ENCODE measurements at regions not wholly inside any gene's neighbourhood (a gene's known extent, or its start where the extent isn't known, plus 50 kb on each side); places are given as distances from the start of the nearest gene placed in this dataset.

DNA sequence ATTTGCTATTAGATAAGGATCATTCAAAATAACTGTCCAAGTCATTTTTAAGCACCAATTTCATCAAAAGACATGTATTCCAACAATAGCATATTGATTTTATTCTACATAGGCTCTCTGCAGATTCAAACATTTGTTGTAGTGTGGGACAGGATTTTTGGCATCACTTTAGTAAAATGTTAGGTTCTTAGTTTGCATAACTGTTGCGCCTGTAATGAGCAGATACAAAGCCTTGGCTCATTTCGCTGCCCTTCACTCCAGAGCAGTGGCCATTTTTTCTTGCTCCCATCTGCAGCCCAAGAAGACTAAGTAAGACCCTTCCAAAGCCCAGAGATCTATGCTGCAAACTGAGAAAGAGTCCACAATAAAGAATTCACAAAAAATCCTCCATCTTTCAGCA, 446.0 kb upstream of the MPDZ start:
- Histone ChIP-seq H3K4me2 (ENCODE audit: low read depth, low read length) (no peak overlapping the region), H3K79me2 (ENCODE audit: low read length) (no peaks in the 10 kb centered on the region), H3K9me2 (replicated peaks; ENCODE audit: insufficient read depth, low read length) (no peaks in the 10 kb centered on the region), H3K4me3 (ENCODE audit: low read length) (no peak overlapping the region), H2AFZ (ENCODE audit: low read length) (no peak overlapping the region), H3K27ac (ENCODE audit: low read length) (no peak overlapping the region), H3F3A (ENCODE audit: insufficient read depth, low read length) (no peaks in the 10 kb centered on the region), H4K20me1 (ENCODE audit: insufficient read depth, low read length) (no peaks in the 10 kb centered on the region), H3K27me3 (replicated peaks; ENCODE audit: insufficient read depth, low read length) (no peaks in the 10 kb centered on the region), H3K4me1 (ENCODE audit: low read length) (no peaks in the 10 kb centered on the region), H3K9me3 (replicated peaks; ENCODE audit: insufficient read depth, low read length) (no peaks in the 10 kb centered on the region), H3K36me3 (replicated peaks; ENCODE audit: insufficient read depth, low read length) (no peaks in the 10 kb centered on the region), H3K9ac (ENCODE audit: low read length) (no peak overlapping the region)
- no peak for DNase-seq
- TF ChIP-seq EZH2 (optimal IDR thresholded peaks at IDR 0.05; ENCODE audit: low read depth, low read length) = no peak
- TF ChIP-seq EZH2phosphoT487 (IDR thresholded peaks at IDR 0.05; ENCODE audit: low read length) = no peak
- TF ChIP-seq, protein P1, sequence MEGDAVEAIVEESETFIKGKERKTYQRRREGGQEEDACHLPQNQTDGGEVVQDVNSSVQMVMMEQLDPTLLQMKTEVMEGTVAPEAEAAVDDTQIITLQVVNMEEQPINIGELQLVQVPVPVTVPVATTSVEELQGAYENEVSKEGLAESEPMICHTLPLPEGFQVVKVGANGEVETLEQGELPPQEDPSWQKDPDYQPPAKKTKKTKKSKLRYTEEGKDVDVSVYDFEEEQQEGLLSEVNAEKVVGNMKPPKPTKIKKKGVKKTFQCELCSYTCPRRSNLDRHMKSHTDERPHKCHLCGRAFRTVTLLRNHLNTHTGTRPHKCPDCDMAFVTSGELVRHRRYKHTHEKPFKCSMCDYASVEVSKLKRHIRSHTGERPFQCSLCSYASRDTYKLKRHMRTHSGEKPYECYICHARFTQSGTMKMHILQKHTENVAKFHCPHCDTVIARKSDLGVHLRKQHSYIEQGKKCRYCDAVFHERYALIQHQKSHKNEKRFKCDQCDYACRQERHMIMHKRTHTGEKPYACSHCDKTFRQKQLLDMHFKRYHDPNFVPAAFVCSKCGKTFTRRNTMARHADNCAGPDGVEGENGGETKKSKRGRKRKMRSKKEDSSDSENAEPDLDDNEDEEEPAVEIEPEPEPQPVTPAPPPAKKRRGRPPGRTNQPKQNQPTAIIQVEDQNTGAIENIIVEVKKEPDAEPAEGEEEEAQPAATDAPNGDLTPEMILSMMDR (IDR thresholded peaks at IDR 0.05; ENCODE audit: low read length) = no peak

DNA sequence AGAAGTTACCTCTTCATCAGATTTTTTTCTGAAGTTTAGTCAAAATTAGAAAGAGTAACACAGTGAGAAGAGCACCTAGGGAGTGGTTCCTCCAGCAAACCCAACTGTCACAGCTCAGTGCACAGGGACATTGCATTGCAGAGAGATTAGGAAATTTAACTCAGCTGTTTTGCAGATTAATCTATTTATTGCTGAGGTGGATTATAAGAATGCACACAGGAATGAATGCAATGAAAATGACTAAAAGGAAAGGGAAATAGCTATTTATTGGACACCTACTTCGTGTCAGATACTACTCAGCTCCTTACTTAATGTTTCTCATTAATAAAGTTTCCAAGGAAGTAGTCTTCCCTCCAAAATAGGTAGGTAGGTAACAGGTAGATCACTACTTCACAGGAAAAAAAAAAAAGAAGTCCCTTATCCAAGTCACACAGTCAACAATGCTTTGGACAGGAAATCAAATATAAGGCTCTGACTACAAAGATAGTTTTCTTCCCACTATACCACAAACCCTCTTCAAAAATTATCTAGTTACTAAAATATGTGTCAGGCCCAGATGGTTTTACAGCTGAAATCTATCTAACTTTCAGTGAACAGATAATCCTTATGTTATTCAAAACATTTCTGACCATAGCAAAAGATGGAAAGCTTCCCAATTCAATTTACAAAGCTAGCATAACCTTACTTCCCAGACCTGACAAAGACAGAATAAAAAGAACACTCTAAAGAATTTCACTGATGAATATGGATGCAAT, 442.2 kb upstream of the MPDZ start:
- Histone ChIP-seq H3K9me3 (replicated peaks; ENCODE audit: insufficient read depth, low read length) (no peaks in the 10 kb centered on the region), H3K27me3 (replicated peaks; ENCODE audit: insufficient read depth, low read length) (no peaks in the 10 kb centered on the region), H3K36me3 (replicated peaks; ENCODE audit: insufficient read depth, low read length) (no peaks in the 10 kb centered on the region), H3K9ac (ENCODE audit: low read length) (no peak overlapping the region), H3K9me2 (replicated peaks; ENCODE audit: insufficient read depth, low read length) (no peaks in the 10 kb centered on the region), H3K4me2 (ENCODE audit: low read depth, low read length) (no peak overlapping the region), H3F3A (ENCODE audit: insufficient read depth, low read length) (no peaks in the 10 kb centered on the region), H3K79me2 (ENCODE audit: low read length) (no peaks in the 10 kb centered on the region), H3K4me1 (ENCODE audit: low read length) (peaks cover 11% of the 10 kb centered on the region; the same call in 1 of the 2 replicates), H4K20me1 (ENCODE audit: insufficient read depth, low read length) (no peaks in the 10 kb centered on the region), H3K27ac (ENCODE audit: low read length) (no peak overlapping the region), H3K4me3 (ENCODE audit: low read length) (no peak overlapping the region), H2AFZ (ENCODE audit: low read length) (no peak overlapping the region)
- no peak for DNase-seq
- no peak for TF ChIP-seq EZH2 (optimal IDR thresholded peaks at IDR 0.05; ENCODE audit: low read depth, low read length)
- TF ChIP-seq EZH2phosphoT487 (IDR thresholded peaks at IDR 0.05; ENCODE audit: low read length) = no peak
- TF ChIP-seq, protein P1 (IDR thresholded peaks at IDR 0.05; ENCODE audit: low read length) = no peak

DNA sequence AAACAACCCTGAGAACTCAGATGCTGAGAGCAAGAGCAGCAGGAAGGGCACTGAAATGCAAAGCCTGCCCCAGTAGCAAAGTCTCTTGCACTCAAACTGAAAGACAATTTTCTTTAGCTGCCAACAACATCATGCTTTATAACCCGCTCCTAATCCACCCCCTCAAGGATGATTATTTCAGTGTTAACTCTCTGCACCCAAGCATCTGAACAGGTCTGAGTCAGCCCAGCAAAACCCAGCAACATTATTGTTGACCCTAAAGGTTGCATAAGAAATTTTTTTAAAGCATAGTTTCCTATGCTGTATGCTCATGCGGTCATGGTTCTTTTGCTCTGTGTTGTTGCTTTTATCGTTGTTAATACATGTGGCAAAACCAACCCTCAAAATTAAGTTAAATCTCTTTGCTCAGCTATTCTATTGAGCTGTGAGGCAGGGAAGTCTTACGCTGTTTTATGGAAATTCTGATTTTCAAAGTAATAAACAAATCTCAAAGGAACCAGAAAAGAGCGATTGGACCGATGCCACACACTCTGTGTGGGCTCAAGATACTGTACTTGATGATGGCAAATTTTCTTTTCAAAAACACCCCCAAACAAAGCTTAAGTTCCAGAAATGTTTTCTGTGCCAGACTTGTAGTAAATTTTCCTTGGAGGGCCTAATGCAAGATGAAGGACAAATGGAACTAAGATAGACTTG, 440.6 kb upstream of the MPDZ start:
- no peaks in the 10 kb centered on the region for H4K20me1 ChIP-seq (ENCODE audit: insufficient read depth, low read length)
- no peaks in the 10 kb centered on the region for H3F3A ChIP-seq (ENCODE audit: insufficient read depth, low read length)
- no peaks in the 10 kb centered on the region for H3K9me3 ChIP-seq (replicated peaks; ENCODE audit: insufficient read depth, low read length)
- TF ChIP-seq EZH2phosphoT487 (IDR thresholded peaks at IDR 0.05; ENCODE audit: low read length) = no peak
- TF ChIP-seq EZH2 (optimal IDR thresholded peaks at IDR 0.05; ENCODE audit: low read depth, low read length) = no peak
- no peak overlapping the region for H3K4me2 ChIP-seq (ENCODE audit: low read depth, low read length)
- no peaks in the 10 kb centered on the region for H3K79me2 ChIP-seq (ENCODE audit: low read length)
- H3K27me3 ChIP-seq (replicated peaks; ENCODE audit: insufficient read depth, low read length) = no peaks in the 10 kb centered on the region
- no peak overlapping the region for H3K27ac ChIP-seq (ENCODE audit: low read length)
- no peak overlapping the region for H3K9ac ChIP-seq (ENCODE audit: low read length)
- H3K9me2 ChIP-seq (replicated peaks; ENCODE audit: insufficient read depth, low read length) = no peaks in the 10 kb centered on the region
- no peak overlapping the region for H3K4me3 ChIP-seq (ENCODE audit: low read length)
- H3K4me1 ChIP-seq (ENCODE audit: low read length) = peaks cover 11% of the 10 kb centered on the region; the same call in 1 of the 2 replicates
- no peak for DNase-seq
- no peaks in the 10 kb centered on the region for H3K36me3 ChIP-seq (replicated peaks; ENCODE audit: insufficient read depth, low read length)
- H2AFZ ChIP-seq (ENCODE audit: low read length) = no peak overlapping the region
